Mesendoderm (in vitro differentiated cells): ENCODE measurements at regions not wholly inside any gene's neighbourhood (a gene's known extent, or its start where the extent isn't known, plus 50 kb on each side); places are given as distances from the start of the nearest gene placed in this dataset.

Experiments used
- DNase-seq: peaks from one replicate; pipeline ENCODE4 v3.0.0; 2013
- H2AK5ac ChIP-seq: 2 replicates; pipeline ENCODE4 v1.6.1; 2013; ENCODE audit warnings: low read length, inconsistent platforms
- H2BK120ac ChIP-seq: 2 replicates; pipeline ENCODE4 v1.6.1; 2013; ENCODE audit warnings: low read depth, mild to moderate bottlenecking, low read length, moderate library complexity, mixed read lengths
- H2BK15ac ChIP-seq: replicated peaks from 2 replicates; pipeline ENCODE4 v1.6.1; 2013; ENCODE audit warnings: low read depth, mild to moderate bottlenecking, moderate library complexity
- H2BK5ac ChIP-seq: 2 replicates; pipeline ENCODE4 v1.6.1; 2013; ENCODE audit warnings: low read length, inconsistent platforms
- H3K18ac ChIP-seq: 2 replicates; pipeline ENCODE4 v1.6.1; 2013; ENCODE audit warnings: mild to moderate bottlenecking, low read length, mixed read lengths
- H3K23ac ChIP-seq: one replicate; pipeline ENCODE4 v1.6.1; 2013; ENCODE audit warnings: low read length
- H3K27ac ChIP-seq: 2 replicates; pipeline ENCODE4 v1.5.1; 2013; ENCODE audit warnings: low read depth, mild to moderate bottlenecking, inconsistent platforms, low read length, moderate library complexity
- H3K27me3 ChIP-seq: 2 replicates; pipeline ENCODE4 v1.6.1; 2013; ENCODE audit warnings: low read length, control low read depth, mild to moderate bottlenecking, inconsistent platforms; ENCODE audit not compliant: insufficient read depth, poor library complexity
- H3K36me3 ChIP-seq: 2 replicates; pipeline ENCODE4 v1.6.1; 2013; ENCODE audit warnings: low read length, inconsistent platforms; ENCODE audit not compliant: control insufficient read depth, insufficient read depth
- H3K4ac ChIP-seq: one replicate; pipeline ENCODE4 v1.6.1; 2013; ENCODE audit warnings: low read depth, mild to moderate bottlenecking, low read length, moderate library complexity
- H3K4me1 ChIP-seq: 2 replicates; pipeline ENCODE4 v1.6.1; 2013; ENCODE audit warnings: low read depth, low read length, inconsistent platforms; ENCODE audit not compliant: control insufficient read depth
- H3K4me2 ChIP-seq: 2 replicates; pipeline ENCODE4 v1.6.1; 2013; ENCODE audit warnings: low read length
- H3K4me3 ChIP-seq: 2 replicates; pipeline ENCODE4 v1.5.1; 2013; ENCODE audit warnings: mild to moderate bottlenecking, low read length
- H3K56ac ChIP-seq: one replicate; pipeline ENCODE4 v1.6.1; 2013; ENCODE audit warnings: low read length
- H3K79me1 ChIP-seq: 2 replicates; pipeline ENCODE4 v1.6.1; 2013; ENCODE audit warnings: low read length, inconsistent platforms
- H3K79me2 ChIP-seq: 2 replicates; pipeline ENCODE4 v1.6.1; 2013; ENCODE audit warnings: mild to moderate bottlenecking, low read length; ENCODE audit not compliant: control insufficient read depth, insufficient read depth
- H3K9ac ChIP-seq: 2 replicates; pipeline ENCODE4 v1.6.1; 2013; ENCODE audit warnings: low read length, inconsistent platforms
- H4K5ac ChIP-seq: one replicate; pipeline ENCODE4 v1.6.1; 2013; ENCODE audit warnings: low read length
- H4K8ac ChIP-seq: one replicate; pipeline ENCODE4 v1.6.1; 2013; ENCODE audit warnings: low read depth, mild to moderate bottlenecking, control low read depth, low read length, moderate library complexity
- WGBS: extraction: QIAGEN DNeasy Blood & Tissue Kit; methylation state at CpG from one replicate; pipeline ENCODE4 v1.1.7; 2013; ENCODE audit warnings: low lambda C conversion rate, missing lambda C conversion rate; ENCODE audit not compliant: insufficient coverage; ENCODE audit errors: extremely low coverage; 5-methylcytosine and 5-hydroxymethylcytosine counted together

DNA sequence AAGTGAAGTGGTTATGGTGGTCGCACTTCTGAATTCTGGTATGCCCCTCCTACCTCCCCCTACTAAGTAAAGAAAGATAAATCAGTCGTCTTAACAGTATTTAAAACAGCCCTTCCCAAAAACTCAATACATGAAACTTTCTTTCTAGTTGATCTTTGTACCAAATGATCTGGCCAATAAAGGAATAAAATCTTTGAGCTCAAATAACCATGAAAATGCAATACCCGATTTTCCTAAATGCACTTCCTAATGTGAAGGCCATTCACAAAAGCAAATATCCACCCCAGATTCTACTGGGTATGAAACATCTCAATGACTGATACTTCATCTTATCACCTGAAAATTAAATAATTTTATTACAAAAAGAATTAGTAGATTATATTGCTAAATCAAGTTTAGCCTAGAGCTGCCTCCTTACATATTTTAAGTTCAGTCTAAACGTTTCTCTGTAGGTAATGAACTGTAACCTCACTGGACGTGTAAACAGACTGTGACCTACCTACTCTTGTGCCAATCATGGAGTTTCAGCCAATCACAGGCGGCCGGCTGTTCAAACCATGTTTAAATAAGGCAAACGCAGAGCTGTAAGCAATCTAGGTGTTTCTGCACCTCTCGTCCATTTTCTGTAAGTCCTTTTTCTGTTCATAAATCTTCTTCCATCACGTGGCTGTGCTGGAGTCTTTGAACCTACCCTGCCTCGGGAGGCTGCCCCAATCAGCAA, 146.9 kb upstream of the AKR1E2 start:
- no peak for DNase-seq
- Histone ChIP-seq H3K4me1 (no peaks in the 10 kb centered on the region), H3K4me3 (no peak overlapping the region), H4K5ac (no peak overlapping the region), H3K27me3 (no peaks in the 10 kb centered on the region), H3K9ac (no peak overlapping the region), H4K8ac (no peak overlapping the region), H3K27ac (no peak overlapping the region), H2BK5ac (no peak overlapping the region), H3K79me2 (no peaks in the 10 kb centered on the region), H3K18ac (no peak overlapping the region), H2BK15ac (no peak overlapping the region), H3K4ac (no peak overlapping the region), H3K4me2 (no peak overlapping the region), H3K23ac (no peak overlapping the region), H3K79me1 (no peaks in the 10 kb centered on the region), H2AK5ac (no peak overlapping the region), H2BK120ac (no peak overlapping the region), H3K36me3 (no peaks in the 10 kb centered on the region), H3K56ac (no peak overlapping the region)
- no CpG with 5 or more reads among the region's 11 CpGs for WGBS

- no CpG with 5 or more reads among the region's 11 CpGs for WGBS
- H3K79me1 ChIP-seq = no peaks in the 10 kb centered on the region
- no peak overlapping the region for H3K4ac ChIP-seq
- H2AK5ac ChIP-seq = no peak overlapping the region
- no peak overlapping the region for H4K8ac ChIP-seq
- no peak overlapping the region for H3K27ac ChIP-seq
- H3K23ac ChIP-seq = no peak overlapping the region
- no peaks in the 10 kb centered on the region for H3K36me3 ChIP-seq
- H2BK5ac ChIP-seq = no peak overlapping the region
- no peak overlapping the region for H3K4me3 ChIP-seq
- no peak overlapping the region for H2BK15ac ChIP-seq
- no peaks in the 10 kb centered on the region for H3K27me3 ChIP-seq
- no peaks in the 10 kb centered on the region for H3K79me2 ChIP-seq
- no peak overlapping the region for H3K4me2 ChIP-seq
- H4K5ac ChIP-seq = no peak overlapping the region
- no peaks in the 10 kb centered on the region for H3K4me1 ChIP-seq
- no peak overlapping the region for H3K9ac ChIP-seq
- no peak overlapping the region for H3K56ac ChIP-seq
- no peak overlapping the region for H3K18ac ChIP-seq
- no peak for DNase-seq
- H2BK120ac ChIP-seq = no peak overlapping the region
Measured at GRCh38 chr10:4678023-4678950, 147.7 kb upstream of the AKR1E2 start.

- Histone ChIP-seq H2BK5ac (no peak overlapping the region), H3K56ac (no peak overlapping the region), H2AK5ac (no peak overlapping the region), H2BK15ac (no peak overlapping the region), H3K4me1 (no peaks in the 10 kb centered on the region), H3K36me3 (no peaks in the 10 kb centered on the region), H2BK120ac (no peak overlapping the region), H3K18ac (no peak overlapping the region), H3K79me2 (no peaks in the 10 kb centered on the region), H3K4me2 (no peak overlapping the region), H3K9ac (no peak overlapping the region), H3K79me1 (no peaks in the 10 kb centered on the region), H3K4ac (no peak overlapping the region), H3K23ac (no peak overlapping the region), H3K27ac (no peak overlapping the region), H3K27me3 (no peaks in the 10 kb centered on the region), H3K4me3 (no peak overlapping the region), H4K5ac (no peak overlapping the region), H4K8ac (no peak overlapping the region)
- WGBS = no CpG with 5 or more reads among the region's 5 CpGs
- DNase-seq = no peak
Measured at GRCh38 chr10:4677296-4678021, 148.5 kb upstream of the AKR1E2 start.

- no peak overlapping the region for H2AK5ac ChIP-seq
- no peak overlapping the region for H4K8ac ChIP-seq
- no peaks in the 10 kb centered on the region for H3K79me1 ChIP-seq
- H2BK5ac ChIP-seq = no peak overlapping the region
- H3K4me1 ChIP-seq = no peaks in the 10 kb centered on the region
- no peaks in the 10 kb centered on the region for H3K79me2 ChIP-seq
- H3K56ac ChIP-seq = no peak overlapping the region
- no peak for DNase-seq
- no peak overlapping the region for H4K5ac ChIP-seq
- no CpG with 5 or more reads among the region's 3 CpGs for WGBS
- no peaks in the 10 kb centered on the region for H3K27me3 ChIP-seq
- H3K36me3 ChIP-seq = no peaks in the 10 kb centered on the region
- no peak overlapping the region for H3K23ac ChIP-seq
- H3K4ac ChIP-seq = no peak overlapping the region
- no peak overlapping the region for H3K4me2 ChIP-seq
- no peak overlapping the region for H3K4me3 ChIP-seq
- H3K9ac ChIP-seq = no peak overlapping the region
- H3K18ac ChIP-seq = no peak overlapping the region
- H2BK120ac ChIP-seq = no peak overlapping the region
- H2BK15ac ChIP-seq = no peak overlapping the region
- H3K27ac ChIP-seq = no peak overlapping the region
Measured at GRCh38 chr10:4676566-4676965, 149.4 kb upstream of the AKR1E2 start.

DNA sequence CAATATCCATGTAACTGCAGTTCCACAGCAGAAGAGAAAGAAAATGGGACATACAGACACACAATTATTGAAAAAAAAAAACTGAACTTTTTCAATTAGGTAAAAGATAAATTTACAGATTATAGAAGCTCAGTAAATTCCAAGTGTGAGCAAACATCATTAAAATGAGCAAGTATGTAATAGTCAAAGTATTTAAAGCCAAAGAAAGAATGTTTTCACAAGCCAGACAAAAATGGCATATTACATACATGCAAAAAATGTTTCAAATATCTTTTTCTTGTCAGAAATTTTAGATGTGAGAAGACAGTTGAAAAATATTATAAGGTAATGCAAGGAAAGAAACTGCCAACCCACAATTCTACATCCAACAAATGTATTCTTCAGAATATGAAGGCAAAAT, 150.2 kb upstream of the AKR1E2 start:
- Histone ChIP-seq H2BK15ac (no peak overlapping the region), H3K23ac (no peak overlapping the region), H2AK5ac (no peak overlapping the region), H3K27ac (no peak overlapping the region), H4K8ac (no peak overlapping the region), H3K4me1 (no peaks in the 10 kb centered on the region), H3K79me2 (no peaks in the 10 kb centered on the region), H2BK120ac (no peak overlapping the region), H3K27me3 (no peaks in the 10 kb centered on the region), H3K9ac (no peak overlapping the region), H3K79me1 (no peaks in the 10 kb centered on the region), H3K4me2 (no peak overlapping the region), H3K18ac (no peak overlapping the region), H3K4ac (no peak overlapping the region), H2BK5ac (no peak overlapping the region), H4K5ac (no peak overlapping the region), H3K36me3 (no peaks in the 10 kb centered on the region), H3K56ac (no peak overlapping the region), H3K4me3 (no peak overlapping the region)
- no peak for DNase-seq
